Ishikawa (cell line): ENCODE measurements at regions not wholly inside any gene's neighbourhood (a gene's known extent, or its start where the extent isn't known, plus 50 kb on each side); places are given as distances from the start of the nearest gene placed in this dataset.

ENCODE experiments used
- EP300 ChIP-seq: IDR thresholded peaks from 2 replicates; pipeline ENCODE4 v1.6.1; 2012; ENCODE audit warnings: borderline replicate concordance
- FOXM1 ChIP-seq: IDR thresholded peaks from 2 replicates; pipeline ENCODE4 v1.6.1; 2012; ENCODE audit warnings: low read depth, borderline replicate concordance
- MAX ChIP-seq: IDR thresholded peaks from 2 replicates; pipeline ENCODE4 v1.6.1; 2012
- RAD21 ChIP-seq: IDR thresholded peaks from 2 replicates; pipeline ENCODE4 v1.6.1; 2012; ENCODE audit warnings: low read depth
- REST ChIP-seq: IDR thresholded peaks from 2 replicates; pipeline ENCODE4 v1.6.1; 2012; ENCODE audit warnings: low read depth, mild to moderate bottlenecking
- TAF1 ChIP-seq: IDR thresholded peaks from 2 replicates; pipeline ENCODE4 v1.6.1; 2012; ENCODE audit warnings: low read depth, mild to moderate bottlenecking
- YY1 ChIP-seq: IDR thresholded peaks from 2 replicates; pipeline ENCODE4 v1.6.1; 2012; ENCODE audit warnings: low read depth

- no peak for TF ChIP-seq RAD21
- TF ChIP-seq REST: no peak
- no peak for TF ChIP-seq YY1
- no peak for TF ChIP-seq TAF1
- TF ChIP-seq EP300: no peak
- no peak for TF ChIP-seq FOXM1
- TF ChIP-seq MAX: no peak
Measured at GRCh38 chr12:114041136-114041535, 75.0 kb upstream of the RBM19 start.
